A549 (cell line): ENCODE measurements at regions not wholly inside any gene's neighbourhood (a gene's known extent, or its start where the extent isn't known, plus 50 kb on each side); places are given as distances from the start of the nearest gene placed in this dataset.

Source experiments
- ATAC-seq, 2 experiments: fragments of 200-7000 bp in 1 of 2; fragments of >200 bp in 1 of 2; cut with Nextera tagmentation in 1 of 2; cut with Tn5 transposase in 1 of 2; 3 replicates each; pipeline versions ENCODE4 v1.8.0 to v1.9.1; 2018 to 2020; ENCODE audit warnings: mild to moderate bottlenecking in 1 of 2, moderate library complexity in 1 of 2
- CTCF ChIA-PET: fragments of 300-600 bp; sonication (Branson Sonifier 250); formaldehyde crosslinking; extraction: SDS; loops from one replicate; lab custom pipeline; 2021; ENCODE audit warnings: antibody characterized with exemption, inconsistent platforms; lab: Yijun Ruan, JAX
- POLR2A ChIA-PET: fragments of 350-600 bp; formaldehyde crosslinking; extraction: SDS; loops from one replicate; lab custom pipeline; 2021; ENCODE audit warnings: antibody characterized with exemption, inconsistent platforms; lab: Yijun Ruan, JAX
- DNase-seq, 2 experiments: peaks; one replicate each; pipeline versions ENCODE4 v3.0.0 to v3.0.0-alpha.2; 2011 to 2016; ENCODE audit warnings: low read depth in 1 of 2, low spot score in 1 of 2
- FAIRE-seq: peaks from 2 replicates; lab custom pipeline; 2011; peaks lifted over from hg19 to GRCh38; lab: Jason Lieb, UNC
- H3K27ac ChIP-seq, 2 experiments: fragments of >200 bp; sonication (Bioruptor Twin); formaldehyde crosslinking; 3 replicates each; pipeline ENCODE4 v1.5.1; 2016 to 2017
- H3K4me1 ChIP-seq: fragments of >200 bp; sonication (Bioruptor Twin); formaldehyde crosslinking; 3 replicates; pipeline ENCODE4 v1.6.1; 2016
- H3K4me2 ChIP-seq: fragments of >200 bp; sonication (Bioruptor Twin); formaldehyde crosslinking; 3 replicates; pipeline ENCODE4 v1.6.1; 2016
- H3K4me3 ChIP-seq: fragments of >200 bp; sonication (Bioruptor Twin); formaldehyde crosslinking; 3 replicates; pipeline ENCODE4 v1.5.1; 2016
- H3K9me3 ChIP-seq: fragments of >200 bp; sonication (Bioruptor Twin); formaldehyde crosslinking; 3 replicates; pipeline ENCODE4 v1.6.1; 2016
- BHLHE40 ChIP-seq: IDR thresholded peaks from 2 replicates; pipeline ENCODE4 v1.6.1; 2012; ENCODE audit warnings: low read depth, low read length, inconsistent platforms
- CBX2 ChIP-seq: fragments of 200-600 bp; sonication (generic); IDR thresholded peaks from 2 replicates; pipeline ENCODE4 v1.6.1; 2016; ENCODE audit warnings: low read depth, mild to moderate bottlenecking, borderline replicate concordance
- CBX8 ChIP-seq: fragments of 200-600 bp; sonication (generic); IDR thresholded peaks from 2 replicates; pipeline ENCODE4 v1.6.1; 2016
- CEBPB ChIP-seq, 2 experiments: fragments of >200 bp in 1 of 2; sonication (Bioruptor Twin) in 1 of 2; formaldehyde crosslinking in 1 of 2; IDR thresholded peaks; 2 replicates each; pipeline ENCODE4 v1.6.1; 2012 to 2016
- CHD4 ChIP-seq: fragments of 200-600 bp; sonication (generic); IDR thresholded peaks from 2 replicates; pipeline ENCODE4 v1.6.1; 2016; ENCODE audit warnings: antibody characterized with exemption, mild to moderate bottlenecking, borderline replicate concordance
- CTCF ChIP-seq: fragments of >200 bp; sonication (Bioruptor Twin); formaldehyde crosslinking; IDR thresholded peaks from 3 replicates; pipeline ENCODE4 v1.5.1; 2016
- ELK1 ChIP-seq: fragments of 150-350 bp; IDR thresholded peaks from 2 replicates; pipeline ENCODE4 v1.6.1; 2014; ENCODE audit warnings: low read depth, mild to moderate bottlenecking, low read length
- EP300 ChIP-seq, 2 experiments: fragments of >200 bp; sonication (Bioruptor Twin); formaldehyde crosslinking; IDR thresholded peaks; 2 replicates in 1 of 2; 3 replicates in 1 of 2; pipeline ENCODE4 v1.6.1; 2016 to 2017
- ESRRA ChIP-seq: fragments of 150-350 bp; IDR thresholded peaks from 2 replicates; pipeline ENCODE4 v1.6.1; 2014; ENCODE audit warnings: mild to moderate bottlenecking, low read length, borderline replicate concordance
- FOSB ChIP-seq: fragments of 250-450 bp; sonication (Bioruptor Pico); IDR thresholded peaks from 2 replicates; pipeline ENCODE4 v1.5.0; 2020; ENCODE audit warnings: mild to moderate bottlenecking, moderate library complexity
- FOXS1 ChIP-seq: fragments of 250-450 bp; sonication (Bioruptor Pico); IDR thresholded peaks from 2 replicates; pipeline ENCODE4 v1.5.0; 2020; ENCODE audit warnings: mild to moderate bottlenecking, moderate library complexity
- GATA3 ChIP-seq: IDR thresholded peaks from 2 replicates; pipeline ENCODE4 v1.6.1; 2012; ENCODE audit warnings: borderline replicate concordance
- HES2 ChIP-seq: fragments of >200 bp; sonication (Bioruptor Twin); formaldehyde crosslinking; IDR thresholded peaks from 2 replicates; pipeline ENCODE4 v1.6.1; 2016
- KDM5A ChIP-seq: fragments of 200-600 bp; sonication (generic); IDR thresholded peaks from 2 replicates; pipeline ENCODE4 v1.6.1; 2016; ENCODE audit warnings: antibody characterized with exemption, mild to moderate bottlenecking
- MYC ChIP-seq: IDR thresholded peaks from 2 replicates; pipeline ENCODE4 v1.6.1; 2012; ENCODE audit warnings: mild to moderate bottlenecking, inconsistent platforms, low read length, improper control_type of control experiment, borderline replicate concordance
- NFE2L2 ChIP-seq: fragments of 150-350 bp; conservative IDR thresholded peaks from 2 replicates; pipeline ENCODE4 v1.6.1; 2014; ENCODE audit warnings: low read length
- NR3C1 ChIP-seq: fragments of >200 bp; sonication (Bioruptor Twin); formaldehyde crosslinking; IDR thresholded peaks from 3 replicates; pipeline ENCODE4 v1.6.1; 2017
- PHF8 ChIP-seq: fragments of 200-600 bp; sonication (generic); IDR thresholded peaks from 2 replicates; pipeline ENCODE4 v1.6.1; 2016; ENCODE audit warnings: low read depth, mild to moderate bottlenecking, antibody characterized with exemption, moderate library complexity, borderline replicate concordance
- RARB ChIP-seq: fragments of 250-450 bp; sonication (Bioruptor Pico); IDR thresholded peaks from 2 replicates; pipeline ENCODE4 v1.8.0; 2021; ENCODE audit warnings: mild to moderate bottlenecking, moderate library complexity
- SMC3 ChIP-seq: fragments of >200 bp; sonication (Bioruptor Twin); formaldehyde crosslinking; IDR thresholded peaks from 3 replicates; pipeline ENCODE4 v1.6.1; 2018; ENCODE audit warnings: inconsistent platforms
- SREBF2 ChIP-seq: fragments of 450-650 bp; IDR thresholded peaks from 2 replicates; pipeline ENCODE4 v1.6.1; 2014; ENCODE audit warnings: mild to moderate bottlenecking, moderate library complexity
- TFCP2L1 ChIP-seq: fragments of 250-450 bp; sonication (Bioruptor Pico); IDR thresholded peaks from 2 replicates; pipeline ENCODE4 v1.5.0; 2021; ENCODE audit warnings: mild to moderate bottlenecking
- ZC3H11A ChIP-seq: fragments of 450-650 bp; IDR thresholded peaks from 2 replicates; pipeline ENCODE4 v1.6.1; 2014; ENCODE audit warnings: antibody characterized with exemption, mild to moderate bottlenecking
- WGBS: methylation state at CpG from one replicate; pipeline ENCODE4 v1.1.6; 2017; ENCODE audit errors: missing lambda C conversion rate; 5-methylcytosine and 5-hydroxymethylcytosine counted together

GRCh38 chr13:50595196-50595595, 248.3 kb downstream of the DLEU7 start:
- ATAC-seq (no peak), FAIRE-seq (no peak), DNase-seq (no peak)
- Histone ChIP-seq H3K4me3 (no peak overlapping the region), H3K4me1 (peaks cover 4% of the 10 kb centered on the region; the same call in 1 of the 3 replicates), H3K9me3 (no peaks in the 10 kb centered on the region), H3K4me2 (no peak overlapping the region), H3K27ac (no peak overlapping the region)
- ChIA-PET CTCF (no interaction called here), POLR2A (no interaction called here)
- 33% methylated on average over 3 of the region's 3 CpGs for WGBS
- no peak for TF ChIP-seq ZC3H11A
- no peak for TF ChIP-seq CHD4
- no peak for TF ChIP-seq GATA3
- TF ChIP-seq CBX2: no peak
- TF ChIP-seq CEBPB (IDR thresholded peaks at IDR 0.05): no peak
- TF ChIP-seq NR3C1: no peak
- no peak for TF ChIP-seq MYC
- TF ChIP-seq KDM5A: no peak

- CTCF ChIA-PET: no interaction called here
- Histone ChIP-seq H3K27ac (no peak overlapping the region), H3K4me1 (peaks cover 4% of the 10 kb centered on the region; the same call in 1 of the 3 replicates), H3K4me3 (no peak overlapping the region), H3K9me3 (no peaks in the 10 kb centered on the region), H3K4me2 (no peak overlapping the region)
- TF ChIP-seq ELK1 (no peak), TFCP2L1 (CRISPR knock-in tag) (no peak), CTCF (no peak), ESRRA (no peak), FOSB (CRISPR knock-in tag) (no peak), BHLHE40 (no peak), NR3C1 (no peak)
- no CpG with 5 or more reads among the region's 1 CpG for WGBS
- FAIRE-seq (no peak), DNase-seq (no peak), ATAC-seq (no peak)
- POLR2A ChIA-PET: no interaction called here
Measured at GRCh38 chr13:50596156-50596555, 247.3 kb downstream of the DLEU7 start.

- no peak for ATAC-seq
- no peak overlapping the region for H3K4me2 ChIP-seq
- H3K9me3 ChIP-seq: no peaks in the 10 kb centered on the region
- TF ChIP-seq CHD4 (no peak), EP300 (IDR thresholded peaks at IDR 0.05) (no peak)
- H3K4me1 ChIP-seq: peaks cover 4% of the 10 kb centered on the region; the same call in 1 of the 3 replicates
- H3K4me3 ChIP-seq: no peak overlapping the region
- CTCF ChIA-PET: interaction anchor here (0.6 kb wide), 1 partner anchor 951 kb away, joined by 4 read pairs; no protein-coding TSS in a partner anchor
- POLR2A ChIA-PET: no interaction called here
- no peak overlapping the region for H3K27ac ChIP-seq
- no peak for DNase-seq
- 66% methylated on average over 2 of the region's 2 CpGs for WGBS
- FAIRE-seq: no peak
Measured at GRCh38 chr13:50596776-50597203, 246.7 kb downstream of the DLEU7 start.

GRCh38 chr13:50598338-50598737, 245.2 kb downstream of the DLEU7 start:
- no peak overlapping the region for H3K27ac ChIP-seq
- POLR2A ChIA-PET: no interaction called here
- no peaks in the 10 kb centered on the region for H3K4me1 ChIP-seq
- CTCF ChIA-PET: interaction anchor here (1.4 kb wide), 1 partner anchor 32 kb away, joined by 4 read pairs; no protein-coding TSS in a partner anchor
- H3K4me2 ChIP-seq: no peak overlapping the region
- ATAC-seq (no peak), FAIRE-seq (no peak), DNase-seq (no peak)
- TF ChIP-seq SMC3 (no peak), SREBF2 (no peak), CTCF (no peak), RARB (no peak), KDM5A (no peak), HES2 (no peak), CBX8 (no peak), FOXS1 (CRISPR knock-in tag) (no peak), EP300 (IDR thresholded peaks at IDR 0.05) (no peak), PHF8 (no peak), NFE2L2 (no peak)
- TF ChIP-seq, all 56 proteins: peak for 0
- Histone ChIP-seq H3K4me3 (no peak overlapping the region), H3K9me3 (no peaks in the 10 kb centered on the region)
- 39% methylated on average over 3 of the region's 3 CpGs for WGBS
